ENCODE measurements at regions not wholly inside any gene's neighbourhood (a gene's known extent, or its start where the extent isn't known, plus 50 kb on each side); places are given as distances from the start of the nearest gene placed in this dataset.
"Not testable (repeated sequence)": the region's sequence is repeated elsewhere in the genome, so short reads cannot be mapped to it uniquely, and the experiment has no call there.

GRCh38 chr16:86272744-86273143 lies 237.6 kb upstream of the FOXF1 start:
- no peak overlapping the region for H3K4me3 ChIP-seq (replicated peaks; ENCODE audit: low read depth, low read length)
- DNase-seq (ENCODE audit: extremely low read depth, low read depth): no peak
- TF ChIP-seq CTCF (IDR thresholded peaks at IDR 0.05; ENCODE audit: low read depth, low read length, missing control alignments): no peak

GRCh38 chr16:86277221-86277620 lies 233.1 kb upstream of the FOXF1 start:
- TF ChIP-seq CTCF (IDR thresholded peaks at IDR 0.05; ENCODE audit: low read depth, low read length, missing control alignments): no peak
- DNase-seq (ENCODE audit: extremely low read depth, low read depth): no peak
- H3K4me3 ChIP-seq (replicated peaks; ENCODE audit: low read depth, low read length): no peak overlapping the region

- not testable (repeated sequence) for DNase-seq (ENCODE audit: extremely low read depth, low read depth); H3K4me3 ChIP-seq (replicated peaks; ENCODE audit: low read depth, low read length)
These were observed 232.5 kb upstream of the FOXF1 start for GRCh38 chr16:86277859-86278258.

- DNase-seq (ENCODE audit: extremely low read depth, low read depth): no peak
- no peak overlapping the region for H3K4me3 ChIP-seq (replicated peaks; ENCODE audit: low read depth, low read length)
- no peak for TF ChIP-seq CTCF (IDR thresholded peaks at IDR 0.05; ENCODE audit: low read depth, low read length, missing control alignments)
These were observed 228.9 kb upstream of the FOXF1 start for GRCh38 chr16:86281421-86281820.

GRCh38 chr16:86283944-86284343 lies 226.4 kb upstream of the FOXF1 start:
- no peak for DNase-seq (ENCODE audit: extremely low read depth, low read depth)
- no peak overlapping the region for H3K4me3 ChIP-seq (replicated peaks; ENCODE audit: low read depth, low read length)
- TF ChIP-seq CTCF (IDR thresholded peaks at IDR 0.05; ENCODE audit: low read depth, low read length, missing control alignments): no peak

GRCh38 chr16:86285421-86285820 lies 224.9 kb upstream of the FOXF1 start:
- no peak for DNase-seq (ENCODE audit: extremely low read depth, low read depth)
- TF ChIP-seq CTCF (IDR thresholded peaks at IDR 0.05; ENCODE audit: low read depth, low read length, missing control alignments): no peak
- H3K4me3 ChIP-seq (replicated peaks; ENCODE audit: low read depth, low read length): no peak overlapping the region

GRCh38 chr16:86285938-86286921 lies 224.1 kb upstream of the FOXF1 start:
- no peak for DNase-seq (ENCODE audit: extremely low read depth, low read depth)
- H3K4me3 ChIP-seq (replicated peaks; ENCODE audit: low read depth, low read length): no peak overlapping the region
- TF ChIP-seq CTCF (IDR thresholded peaks at IDR 0.05; ENCODE audit: low read depth, low read length, missing control alignments): no peak
